Natural killer cell treated with Interleukin-12 subunit alpha and Interleukin-12 subunit beta and Interleukin-15 and Interleukin-18, amount 100 ng/mL, for 72 hours (primary cell): ENCODE measurements at regions not wholly inside any gene's neighbourhood (a gene's known extent, or its start where the extent isn't known, plus 50 kb on each side); places are given as distances from the start of the nearest gene placed in this dataset.
"Not testable (repeated sequence)": the region's sequence is repeated elsewhere in the genome, so short reads cannot be mapped to it uniquely, and the experiment has no call there.

Experiments used
- ATAC-seq, 2 donors: fragments of 150-1000 bp; cut with Tn5 transposase in 1 of 2; sonication (Bioruptor Pico), chemical (Tn5 transposase) in 1 of 2; 2 replicates each; pipeline ENCODE4 v1.10.0; 2021
- DNase-seq: peaks from one replicate; pipeline ENCODE4 v3.0.0; 2022; ENCODE audit warnings: low spot score
- H3K27ac Mint-ChIP-seq, 2 donors: 1 replicate in 1 of 2; 2 replicates in 1 of 2; pipeline ENCODE4 v1.8.0; 2022; ENCODE audit warnings: mixed read lengths in 2 of 2, mild to moderate bottlenecking in 1 of 2, moderate library complexity in 1 of 2
- H3K27me3 Mint-ChIP-seq, 2 donors: 1 replicate in 1 of 2; 2 replicates in 1 of 2; pipeline ENCODE4 v1.8.0; 2022; ENCODE audit warnings: mixed read lengths in 2 of 2
- H3K36me3 Mint-ChIP-seq: one replicate; pipeline ENCODE4 v1.8.0; 2022; ENCODE audit warnings: mixed read lengths
- H3K4me1 Mint-ChIP-seq, 2 donors: 1 replicate in 1 of 2; 2 replicates in 1 of 2; pipeline ENCODE4 v1.8.0; 2022; ENCODE audit warnings: low read depth in 2 of 2, mixed read lengths in 2 of 2, mild to moderate bottlenecking in 1 of 2
- H3K4me3 Mint-ChIP-seq: one replicate; pipeline ENCODE4 v1.8.0; 2022; ENCODE audit warnings: mixed read lengths
- H3K9me3 Mint-ChIP-seq: 2 replicates; pipeline ENCODE4 v1.8.0; 2022; ENCODE audit warnings: mixed read lengths

- Mint-ChIP-seq H3K36me3 (no peaks in the 10 kb centered on the region), H3K27me3 (no peaks in the 10 kb centered on the region), H3K27ac (no peak overlapping the region), H3K4me1 (no peaks in the 10 kb centered on the region), H3K4me3 (no peak overlapping the region), H3K9me3 (peaks cover 7% of the 10 kb centered on the region)
- ATAC-seq = no peak
- DNase-seq = no peak
Observed at GRCh38 chr3:22728406-22728805, 474.7 kb upstream of the UBE2E2 start.

DNA sequence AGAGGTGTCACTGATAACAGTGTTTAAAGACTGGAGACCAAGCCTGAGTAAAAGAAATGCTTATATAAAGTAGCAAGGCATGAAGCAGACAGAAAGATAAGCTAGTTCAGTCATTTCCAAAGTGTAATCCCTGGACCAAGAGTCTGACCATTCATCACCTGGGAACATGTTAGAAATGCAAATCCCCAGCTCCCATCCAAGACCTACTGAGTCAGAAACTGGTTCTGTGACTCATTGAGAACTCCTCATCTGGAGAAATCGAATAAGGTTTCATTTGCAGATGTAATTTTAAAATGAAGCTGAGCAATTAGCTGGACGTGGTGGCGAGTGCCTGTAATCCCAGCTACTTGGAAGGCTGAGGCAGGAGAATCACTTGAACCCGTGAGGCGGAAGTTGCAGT, 473.9 kb upstream of the UBE2E2 start:
- ATAC-seq (no peak), DNase-seq (no peak)
- H3K9me3 Mint-ChIP-seq = peaks cover 7% of the 10 kb centered on the region
- H3K27me3 Mint-ChIP-seq = no peaks in the 10 kb centered on the region
- H3K27ac Mint-ChIP-seq = no peak overlapping the region
- no peaks in the 10 kb centered on the region for H3K4me1 Mint-ChIP-seq
- H3K4me3 Mint-ChIP-seq = no peak overlapping the region
- H3K36me3 Mint-ChIP-seq = no peaks in the 10 kb centered on the region

DNA sequence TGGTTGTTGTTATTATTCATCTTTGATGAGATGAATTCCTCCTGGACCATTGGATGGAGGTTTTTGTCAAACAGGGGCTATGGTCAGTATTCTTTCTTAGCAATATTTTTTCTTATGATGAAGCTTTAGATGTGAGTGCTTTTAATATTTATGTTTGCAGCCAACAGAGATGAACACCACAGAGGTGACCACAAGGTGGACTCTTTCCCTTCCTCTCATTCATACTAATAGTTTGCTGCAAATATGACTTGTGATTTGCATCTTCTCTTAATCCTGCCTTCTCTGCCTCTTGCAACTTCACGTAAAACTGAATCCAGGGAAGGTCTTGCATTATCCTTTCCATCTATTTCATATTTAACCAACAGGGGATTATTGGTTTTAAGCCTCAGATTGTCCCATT, 473.1 kb upstream of the UBE2E2 start:
- ATAC-seq (no peak), DNase-seq (no peak)
- no peak overlapping the region for H3K4me3 Mint-ChIP-seq
- H3K36me3 Mint-ChIP-seq = no peaks in the 10 kb centered on the region
- H3K27ac Mint-ChIP-seq = no peak overlapping the region
- H3K4me1 Mint-ChIP-seq = no peaks in the 10 kb centered on the region
- no peaks in the 10 kb centered on the region for H3K27me3 Mint-ChIP-seq
- H3K9me3 Mint-ChIP-seq = peaks cover 7% of the 10 kb centered on the region

DNA sequence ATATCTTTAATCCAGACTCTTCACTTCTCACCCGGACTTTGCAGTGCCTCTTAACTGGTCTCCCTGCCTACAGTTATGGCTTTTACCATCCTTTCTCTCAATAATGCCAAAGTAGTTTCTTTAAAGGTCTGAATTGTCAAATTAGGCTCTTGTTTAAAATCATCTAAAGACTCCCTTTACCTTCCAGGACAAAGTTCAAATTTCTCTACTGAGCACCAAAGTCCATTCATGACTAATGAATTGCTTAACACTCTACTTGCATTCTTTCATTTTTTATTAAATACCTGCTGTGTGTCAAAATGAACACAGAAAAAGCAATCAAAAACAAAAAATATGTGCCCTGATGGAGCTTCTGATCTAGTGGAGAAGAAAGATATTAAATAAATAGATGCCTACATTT, 472.4 kb upstream of the UBE2E2 start:
- DNase-seq (no peak), ATAC-seq (no peak)
- Mint-ChIP-seq H3K4me1 (no peaks in the 10 kb centered on the region), H3K9me3 (peaks cover 7% of the 10 kb centered on the region), H3K27me3 (no peaks in the 10 kb centered on the region), H3K27ac (no peak overlapping the region), H3K36me3 (no peaks in the 10 kb centered on the region), H3K4me3 (no peak overlapping the region)

GRCh38 chr3:22731901-22732300, 471.2 kb upstream of the UBE2E2 start:
- no peak overlapping the region for H3K4me3 Mint-ChIP-seq
- no peak for ATAC-seq
- H3K27me3 Mint-ChIP-seq = no peaks in the 10 kb centered on the region
- DNase-seq = no peak
- H3K9me3 Mint-ChIP-seq = peaks cover 7% of the 10 kb centered on the region
- no peak overlapping the region for H3K27ac Mint-ChIP-seq
- H3K4me1 Mint-ChIP-seq = no peaks in the 10 kb centered on the region
- no peaks in the 10 kb centered on the region for H3K36me3 Mint-ChIP-seq

GRCh38 chr3:22732641-22733040, 470.5 kb upstream of the UBE2E2 start:
- Mint-ChIP-seq H3K4me3 (no peak overlapping the region), H3K27me3 (no peaks in the 10 kb centered on the region), H3K36me3 (no peaks in the 10 kb centered on the region), H3K4me1 (no peaks in the 10 kb centered on the region), H3K9me3 (peaks cover 7% of the 10 kb centered on the region), H3K27ac (no peak overlapping the region)
- DNase-seq (no peak), ATAC-seq (no peak)

DNA sequence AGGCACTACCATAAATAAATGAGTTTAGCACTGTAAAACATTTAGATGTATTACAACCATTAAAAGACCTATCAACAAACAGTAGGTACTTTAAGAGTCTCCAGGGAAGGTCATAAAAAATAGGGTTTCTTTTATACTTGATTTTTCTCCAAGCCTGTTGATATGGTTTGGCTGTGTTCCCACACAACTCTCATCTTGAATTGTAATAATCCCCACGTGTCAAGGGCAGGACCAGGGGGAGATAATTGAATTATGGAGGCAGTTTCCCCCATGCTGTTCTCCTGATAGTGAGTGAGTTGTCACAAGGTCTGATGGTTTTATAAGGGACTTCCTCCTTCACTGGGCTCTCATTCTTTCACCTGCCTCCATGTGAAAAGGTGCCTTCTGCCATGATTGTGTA, 468.9 kb upstream of the UBE2E2 start:
- no peak for ATAC-seq
- H3K9me3 Mint-ChIP-seq = peaks cover 4% of the 10 kb centered on the region

GRCh38 chr3:22734756-22735155, 468.4 kb upstream of the UBE2E2 start:
- DNase-seq = no peak
- Mint-ChIP-seq H3K9me3 (peaks cover 4% of the 10 kb centered on the region), H3K27ac (no peak overlapping the region), H3K4me3 (no peak overlapping the region), H3K4me1 (no peaks in the 10 kb centered on the region), H3K27me3 (no peaks in the 10 kb centered on the region), H3K36me3 (no peaks in the 10 kb centered on the region)
- ATAC-seq = no peak

More for the DNA sequence above, 468.9 kb upstream of the UBE2E2 start:
- no peaks in the 10 kb centered on the region for H3K4me1 Mint-ChIP-seq
- no peaks in the 10 kb centered on the region for H3K27me3 Mint-ChIP-seq
- H3K4me3 Mint-ChIP-seq = no peak overlapping the region
- H3K27ac Mint-ChIP-seq = no peak overlapping the region
- no peaks in the 10 kb centered on the region for H3K36me3 Mint-ChIP-seq
- no peak for DNase-seq

DNA sequence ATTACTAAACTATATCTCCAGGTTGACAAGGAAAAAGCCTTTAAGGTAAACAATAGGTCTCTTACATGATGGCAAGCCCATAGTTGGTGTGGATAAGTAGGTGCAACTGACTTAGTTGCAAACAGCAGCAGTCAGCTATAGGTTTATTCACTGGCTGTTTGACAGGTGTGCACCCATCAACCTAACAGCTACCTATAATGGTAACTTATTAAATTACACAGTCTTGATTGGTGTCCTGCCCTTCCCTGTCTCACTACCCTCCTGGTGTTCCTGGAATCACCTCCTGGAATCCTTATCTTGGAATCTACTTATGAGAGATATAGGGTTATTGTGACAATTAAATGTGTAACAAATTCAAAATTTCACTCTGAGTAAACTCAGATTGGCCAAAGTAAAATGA, 467.8 kb upstream of the UBE2E2 start:
- Mint-ChIP-seq H3K27ac (no peak overlapping the region), H3K4me3 (no peak overlapping the region), H3K36me3 (no peaks in the 10 kb centered on the region), H3K9me3 (peaks cover 4% of the 10 kb centered on the region), H3K4me1 (no peaks in the 10 kb centered on the region), H3K27me3 (no peaks in the 10 kb centered on the region)
- ATAC-seq (no peak), DNase-seq (no peak)

DNA sequence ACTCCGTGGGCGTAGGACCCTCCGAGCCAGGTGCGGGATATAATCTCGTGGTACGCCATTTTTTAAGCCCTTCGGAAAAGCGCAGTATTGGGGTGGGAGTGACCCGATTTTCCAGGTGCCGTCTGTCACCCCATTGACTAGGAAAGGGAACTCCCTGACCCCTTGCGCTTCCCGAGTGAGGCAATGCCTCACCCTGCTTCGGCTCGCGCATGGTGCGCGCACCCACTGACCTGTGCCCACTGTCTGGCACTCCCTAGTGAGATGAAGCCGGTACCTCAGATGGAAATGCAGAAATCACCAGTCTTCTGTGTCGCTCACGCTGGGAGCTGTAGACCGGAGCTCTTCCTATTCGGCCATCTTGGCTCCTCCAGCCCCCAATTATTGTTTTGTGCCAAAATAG, 459.7 kb upstream of the UBE2E2 start:
- not testable (repeated sequence) for H3K4me1 Mint-ChIP-seq, H3K4me3 Mint-ChIP-seq, ATAC-seq, DNase-seq, H3K36me3 Mint-ChIP-seq, H3K27ac Mint-ChIP-seq, H3K27me3 Mint-ChIP-seq
- peaks cover 14% of the 10 kb centered on the region for H3K9me3 Mint-ChIP-seq

DNA sequence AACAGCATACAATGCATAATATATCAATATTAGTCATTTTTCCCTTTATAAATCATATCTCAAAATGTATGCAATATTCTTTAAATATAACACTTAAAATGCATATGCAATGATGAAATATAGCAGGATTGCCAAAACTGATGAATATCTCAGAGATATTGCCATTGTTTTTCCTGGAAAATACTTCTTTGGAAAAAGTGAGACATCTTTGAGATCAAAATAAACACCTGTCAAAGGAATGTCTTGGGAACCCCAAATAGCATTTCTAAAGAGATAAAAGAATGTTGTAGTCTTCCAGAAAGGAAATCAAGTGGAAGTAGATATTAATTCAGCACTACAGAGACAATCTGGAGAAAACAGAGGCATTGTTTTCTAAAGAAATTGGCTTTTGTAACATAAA, 457.8 kb upstream of the UBE2E2 start:
- Mint-ChIP-seq H3K27me3 (no peaks in the 10 kb centered on the region), H3K36me3 (no peaks in the 10 kb centered on the region), H3K4me1 (no peaks in the 10 kb centered on the region), H3K4me3 (no peak overlapping the region), H3K27ac (no peak overlapping the region), H3K9me3 (peaks cover 15% of the 10 kb centered on the region)
- ATAC-seq (no peak), DNase-seq (no peak)

DNA sequence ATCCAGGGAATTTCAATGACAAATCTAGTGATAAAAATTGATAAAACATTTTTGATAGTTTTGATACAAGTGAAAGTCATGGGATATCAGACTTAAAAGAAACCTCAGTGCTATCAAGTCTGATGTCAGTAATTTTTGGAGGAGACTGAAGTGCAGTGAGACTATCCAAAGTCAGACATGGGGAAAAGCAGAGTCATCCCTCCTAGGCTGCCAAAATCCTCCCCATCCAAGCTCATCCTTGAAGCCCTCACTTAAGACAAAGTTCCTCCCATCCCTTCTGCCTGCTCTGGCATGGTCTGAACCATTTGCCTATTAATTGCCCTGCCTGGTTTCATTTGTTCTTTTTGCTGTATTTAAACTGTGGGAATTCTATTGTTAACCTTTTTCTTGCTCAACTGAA, 456.9 kb upstream of the UBE2E2 start:
- peaks cover 15% of the 10 kb centered on the region for H3K9me3 Mint-ChIP-seq
- H3K27me3 Mint-ChIP-seq = no peaks in the 10 kb centered on the region
- no peak overlapping the region for H3K27ac Mint-ChIP-seq
- H3K4me1 Mint-ChIP-seq = no peaks in the 10 kb centered on the region
- no peaks in the 10 kb centered on the region for H3K36me3 Mint-ChIP-seq
- no peak for ATAC-seq
- DNase-seq = no peak
- H3K4me3 Mint-ChIP-seq = no peak overlapping the region

- no peak overlapping the region for H3K4me3 Mint-ChIP-seq
- no peaks in the 10 kb centered on the region for H3K27me3 Mint-ChIP-seq
- H3K4me1 Mint-ChIP-seq = no peaks in the 10 kb centered on the region
- H3K9me3 Mint-ChIP-seq = peaks cover 17% of the 10 kb centered on the region
- H3K27ac Mint-ChIP-seq = no peak overlapping the region
- no peaks in the 10 kb centered on the region for H3K36me3 Mint-ChIP-seq
- no peak for ATAC-seq
- no peak for DNase-seq
Observed at GRCh38 chr3:22748453-22749045, 454.6 kb upstream of the UBE2E2 start.

DNA sequence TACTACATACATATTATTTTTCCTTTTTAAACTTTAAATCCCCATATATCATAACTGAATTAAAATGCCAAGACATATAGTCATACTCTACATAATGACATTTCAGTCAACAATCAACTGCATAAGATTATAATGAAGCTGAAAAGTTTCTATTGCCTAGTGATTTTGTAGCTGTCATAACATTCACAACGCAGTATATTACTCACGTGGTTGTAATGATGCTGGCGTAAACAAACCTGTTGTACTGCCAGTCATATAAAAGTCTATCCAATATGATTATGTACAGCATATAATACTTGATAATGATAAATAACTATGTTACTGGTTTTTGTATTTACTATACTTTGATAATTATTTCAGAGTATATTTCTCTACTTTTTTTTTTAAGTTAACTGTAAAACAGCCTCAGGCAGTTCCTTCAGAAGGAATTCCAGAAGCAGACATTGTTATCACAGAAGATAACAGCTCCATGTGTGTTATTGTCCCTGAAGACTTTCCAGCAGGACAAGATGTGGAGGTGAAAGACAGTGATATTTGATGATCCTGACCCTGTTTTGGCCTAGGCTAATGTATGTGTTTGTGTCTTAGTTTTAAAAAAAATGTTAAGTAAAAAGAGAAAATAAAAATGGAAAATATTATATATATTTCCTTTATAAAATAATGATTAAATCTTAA, 443.4 kb upstream of the UBE2E2 start:
- Mint-ChIP-seq H3K4me1 (no peaks in the 10 kb centered on the region), H3K36me3 (peaks cover 9% of the 10 kb centered on the region), H3K27me3 (no peaks in the 10 kb centered on the region), H3K9me3 (peaks cover 13% of the 10 kb centered on the region), H3K27ac (no peak overlapping the region), H3K4me3 (no peak overlapping the region)
- no peak for ATAC-seq
- DNase-seq = no peak

GRCh38 chr3:22765679-22766078, 437.4 kb upstream of the UBE2E2 start:
- Mint-ChIP-seq H3K27me3 (no peaks in the 10 kb centered on the region), H3K4me1 (no peaks in the 10 kb centered on the region), H3K27ac (no peak overlapping the region), H3K36me3 (no peaks in the 10 kb centered on the region), H3K4me3 (no peak overlapping the region), H3K9me3 (peaks cover 14% of the 10 kb centered on the region)
- DNase-seq = no peak
- no peak for ATAC-seq
